HepG2 (cell line): ENCODE measurements at regions not wholly inside any gene's neighbourhood (a gene's known extent, or its start where the extent isn't known, plus 50 kb on each side); places are given as distances from the start of the nearest gene placed in this dataset.

Experiments
- ATAC-seq: fragments of 200-7000 bp; cut with Tn5 transposase; 3 replicates; pipeline ENCODE4 v1.9.1; 2020; ENCODE audit warnings: mild to moderate bottlenecking, moderate library complexity
- BruUV-seq: library from RNA; stranded (reverse); fragments of 400-500 nt; replicated peaks from 2 replicates; lab custom pipeline; 2021; lab: Mats Ljungman, UMichigan
- CTCF ChIA-PET: fragments of 300-600 bp; formaldehyde crosslinking; extraction: SDS; loops from one replicate; lab custom pipeline; 2021; ENCODE audit warnings: low total read pairs, inconsistent platforms, low intra/inter-chr PET ratio; lab: Yijun Ruan, JAX
- POLR2A ChIA-PET: fragments of 350-600 bp; sonication (Branson Sonifier 250); formaldehyde crosslinking; loops from one replicate; lab custom pipeline; 2020; ENCODE audit warnings: antibody characterized with exemption, inconsistent platforms; lab: Yijun Ruan, JAX
- DNase-seq: peaks from one replicate; pipeline ENCODE4 v3.0.0-alpha.2; 2015; ENCODE audit warnings: low spot score
- FAIRE-seq: peaks from 3 replicates; lab custom pipeline; 2011; peaks lifted over from hg19 to GRCh38; lab: Jason Lieb, UNC
- H2AFZ ChIP-seq: one replicate; pipeline ENCODE4 v1.6.1; 2011; ENCODE audit warnings: low read length, inconsistent platforms
- H3K27ac ChIP-seq: fragments of 300-600 bp; 3 replicates; pipeline ENCODE4 v1.8.0; 2011; ENCODE audit warnings: mixed run types, mild to moderate bottlenecking, mixed read lengths, low read length, inconsistent platforms; ENCODE audit not compliant: insufficient read depth; ENCODE audit errors: extremely low read length
- H3K27me3 ChIP-seq, 2 experiments: fragments of 200-600 bp in 1 of 2; 2 replicates in 1 of 2; 3 replicates in 1 of 2; pipeline versions ENCODE4 v1.6.0 to v1.8.0; 2011; ENCODE audit warnings: low read length in 2 of 2, mild to moderate bottlenecking in 2 of 2, moderate library complexity in 2 of 2, inconsistent platforms in 1 of 2; ENCODE audit not compliant: insufficient read depth in 2 of 2, control insufficient read depth in 1 of 2
- H3K36me3 ChIP-seq, 2 experiments: fragments of 200-600 bp in 1 of 2; replicated peaks in 1 of 2; 2 replicates in 1 of 2; 3 replicates in 1 of 2; pipeline versions ENCODE4 v1.5.1 to v1.8.0; 2011; ENCODE audit warnings: low read length in 2 of 2, inconsistent platforms in 1 of 2; ENCODE audit not compliant: insufficient read depth in 2 of 2, control insufficient read depth in 1 of 2
- H3K4me1 ChIP-seq: 2 replicates; pipeline ENCODE4 v1.5.1; 2012; ENCODE audit warnings: low read length, inconsistent platforms; ENCODE audit not compliant: insufficient read depth
- H3K4me2 ChIP-seq: 2 replicates; pipeline ENCODE4 v1.6.0; 2011; ENCODE audit warnings: low read depth, low read length, inconsistent platforms
- H3K4me3 ChIP-seq, 3 experiments: fragments of 200-600 bp in 1 of 3; sonication (generic), shearing (Covaris generic) in 1 of 3; replicated peaks in 1 of 3; 2 replicates each; pipeline ENCODE4 v1.5.1; 2011 to 2016; ENCODE audit warnings: low read length in 3 of 3, inconsistent platforms in 2 of 3, low read depth in 2 of 3, mild to moderate bottlenecking in 2 of 3, control low read depth in 1 of 3, mixed read lengths in 1 of 3; ENCODE audit not compliant: insufficient read depth in 1 of 3
- H3K79me2 ChIP-seq: one replicate; pipeline ENCODE4 v1.6.1; 2011; ENCODE audit warnings: low read length, inconsistent platforms; ENCODE audit not compliant: insufficient read depth
- H3K9ac ChIP-seq: 2 replicates; pipeline ENCODE4 v1.6.0; 2011; ENCODE audit warnings: mild to moderate bottlenecking, low read depth, low read length, inconsistent platforms; ENCODE audit not compliant: insufficient read depth
- H3K9me3 ChIP-seq: 2 replicates; pipeline ENCODE4 v1.5.1; 2012; ENCODE audit warnings: mild to moderate bottlenecking, low read length
- H4K20me1 ChIP-seq: 2 replicates; pipeline ENCODE4 v1.6.0; 2011; ENCODE audit warnings: inconsistent platforms, mild to moderate bottlenecking, low read length, moderate library complexity; ENCODE audit not compliant: insufficient read depth
- ARID2 ChIP-seq: sonication (generic); formaldehyde crosslinking; IDR thresholded peaks from 2 replicates; pipeline ENCODE4 v1.8.1; 2022; ENCODE audit warnings: mild to moderate bottlenecking, missing genetic modification reagents, borderline replicate concordance
- CBX5 ChIP-seq: sonication (generic); formaldehyde crosslinking; IDR thresholded peaks from 2 replicates; pipeline ENCODE4 v1.4.0; 2020; ENCODE audit warnings: missing genetic modification reagents, borderline replicate concordance
- DNMT3B ChIP-seq: conservative IDR thresholded peaks from 2 replicates; pipeline ENCODE4 v1.6.1; 2016; ENCODE audit warnings: missing biosample characterization, control low read depth
- EP300 ChIP-seq, 3 experiments: sonication (generic) in 1 of 3; formaldehyde crosslinking in 1 of 3; IDR thresholded peaks; 2 replicates each; pipeline versions ENCODE4 v1.5.1 to v1.6.1; 2011 to 2020; ENCODE audit warnings: low read depth in 2 of 3, low read length in 2 of 3, borderline replicate concordance in 1 of 3, improper control_type of control experiment in 1 of 3, mild to moderate bottlenecking in 1 of 3, missing genetic modification reagents in 1 of 3, moderate library complexity in 1 of 3
- IRF2 ChIP-seq: IDR thresholded peaks from 2 replicates; pipeline ENCODE4 v1.6.1; 2018; ENCODE audit warnings: missing genetic modification reagents, missing compliant biosample characterization
- MXD1 ChIP-seq: sonication (generic); formaldehyde crosslinking; IDR thresholded peaks from 2 replicates; pipeline ENCODE4 v1.4.0; 2020; ENCODE audit warnings: mild to moderate bottlenecking, missing genetic modification reagents
- NFATC3 ChIP-seq: sonication (generic); formaldehyde crosslinking; IDR thresholded peaks from 2 replicates; pipeline ENCODE4 v1.5.1; 2020; ENCODE audit warnings: mild to moderate bottlenecking, missing genetic modification reagents
- SPEN ChIP-seq: sonication (generic); formaldehyde crosslinking; IDR thresholded peaks from 2 replicates; pipeline ENCODE4 v1.5.1; 2020; ENCODE audit warnings: low read depth, mild to moderate bottlenecking, missing genetic modification reagents
- YEATS2 ChIP-seq: sonication (generic); formaldehyde crosslinking; IDR thresholded peaks from 2 replicates; pipeline ENCODE4 v1.4.0; 2020; ENCODE audit warnings: missing genetic modification reagents, borderline replicate concordance
- ZFP41 ChIP-seq: sonication (generic); formaldehyde crosslinking; IDR thresholded peaks from 2 replicates; pipeline ENCODE4 v1.4.0; 2020; ENCODE audit warnings: mild to moderate bottlenecking, missing genetic modification reagents, borderline replicate concordance
- ZMYM4 ChIP-seq: sonication (generic); formaldehyde crosslinking; IDR thresholded peaks from 2 replicates; pipeline ENCODE4 v1.8.1; 2023; ENCODE audit warnings: mild to moderate bottlenecking, missing genetic modification reagents
- ZNF24 ChIP-seq: fragments of 450-650 bp; IDR thresholded peaks from 2 replicates; pipeline ENCODE4 v1.6.1; 2017; ENCODE audit warnings: antibody characterized with exemption, mild to moderate bottlenecking
- ZNF281 ChIP-seq: sonication (generic); formaldehyde crosslinking; IDR thresholded peaks from 2 replicates; pipeline ENCODE4 v1.4.0; 2020; ENCODE audit warnings: missing genetic modification reagents, borderline replicate concordance
- ZNF331 ChIP-seq: sonication (generic); formaldehyde crosslinking; IDR thresholded peaks from 2 replicates; pipeline ENCODE4 v1.4.0; 2020; ENCODE audit warnings: missing genetic modification reagents
- ZNF350 ChIP-seq: sonication (generic); formaldehyde crosslinking; IDR thresholded peaks from 2 replicates; pipeline ENCODE4 v1.4.0; 2020; ENCODE audit warnings: mild to moderate bottlenecking, low read depth, missing genetic modification reagents, borderline replicate concordance
- ZNF512B ChIP-seq: sonication (generic); formaldehyde crosslinking; IDR thresholded peaks from 2 replicates; pipeline ENCODE4 v1.5.1; 2020; ENCODE audit warnings: missing genetic modification reagents, mild to moderate bottlenecking, borderline replicate concordance
- ZNF615 ChIP-seq: sonication (generic); formaldehyde crosslinking; IDR thresholded peaks from 2 replicates; pipeline ENCODE4 v1.5.0; 2020; ENCODE audit warnings: mild to moderate bottlenecking, missing genetic modification reagents, borderline replicate concordance
- WGBS: methylation state at CpG from one replicate; pipeline ENCODE4 v1.1.6; 2017; ENCODE audit warnings: low lambda C conversion rate; 5-methylcytosine and 5-hydroxymethylcytosine counted together
- in situ Hi-C: cut with HindIII; loops from 2 replicates; pipeline ENCODE4 v1.10.0; 2017; ENCODE audit warnings: low pct_unique_long_range_greater_than_20kb; ENCODE audit not compliant: extremely low pct_ligation_motif_present
- intact Hi-C: fragments of 100-400 bp; cut with micrococcal nuclease; formaldehyde crosslinking; loops from one replicate; pipeline ENCODE4 v1.10.0; 2022; ENCODE audit not compliant: unreplicated experiment

GRCh38 chr12:18898470-18898869 lies 160.6 kb downstream of the CAPZA3 start:
- intact Hi-C loops, result no loop called here
- Histone ChIP-seq H3K27me3 (no peaks in the 10 kb centered on the region), H3K4me3 (no peak overlapping the region), H3K36me3 (no peaks in the 10 kb centered on the region)
- FAIRE-seq, result no peak
- no peak for DNase-seq
- no peak for ATAC-seq
- TF ChIP-seq ZNF281 (CRISPR knock-in tag) (no peak), CBX5 (CRISPR knock-in tag) (no peak), ZMYM4 (no peak), NFATC3 (CRISPR knock-in tag) (no peak), IRF2 (CRISPR knock-in tag) (no peak), MXD1 (no peak), EP300 (IDR thresholded peaks at IDR 0.05; ENCODE audit: low read depth in 2 of 2, low read length in 2 of 2) (no peak), EP300 (CRISPR knock-in tag; IDR thresholded peaks at IDR 0.05; ENCODE audit: borderline replicate concordance) (no peak), SPEN (CRISPR knock-in tag) (no peak), ARID2 (CRISPR knock-in tag) (no peak), ZNF615 (CRISPR knock-in tag) (no peak), DNMT3B (CRISPR knock-in tag) (no peak), YEATS2 (CRISPR knock-in tag) (no peak), ZNF24 (no peak), ZFP41 (CRISPR knock-in tag) (no peak), ZNF331 (CRISPR knock-in tag) (no peak), ZNF350 (CRISPR knock-in tag) (no peak), ZNF512B (CRISPR knock-in tag) (no peak)
- TF ChIP-seq, all 625 proteins: peak for 0
- H3K4me1 ChIP-seq, result no peaks in the 10 kb centered on the region
- H4K20me1 ChIP-seq, result no peaks in the 10 kb centered on the region
- no peak overlapping the region for H3K27ac ChIP-seq
- H3K9ac ChIP-seq, result no peak overlapping the region
- CTCF ChIA-PET, result no interaction called here
- no peaks in the 10 kb centered on the region for H3K9me3 ChIP-seq
- in situ Hi-C loops, result no loop called here
- H3K79me2 ChIP-seq, result no peaks in the 10 kb centered on the region
- 25% methylated on average over 2 of the region's 2 CpGs for WGBS
- POLR2A ChIA-PET, result no interaction called here
- H2AFZ ChIP-seq, result no peak overlapping the region
- no TSS peak for BruUV-seq
- no peak overlapping the region for H3K4me2 ChIP-seq
